ENCODE measurements at regions not wholly inside any gene's neighbourhood (a gene's known extent, or its start where the extent isn't known, plus 50 kb on each side); places are given as distances from the start of the nearest gene placed in this dataset.
"Not testable (repeated sequence)": the region's sequence is repeated elsewhere in the genome, so short reads cannot be mapped to it uniquely, and the experiment has no call there.

DNA sequence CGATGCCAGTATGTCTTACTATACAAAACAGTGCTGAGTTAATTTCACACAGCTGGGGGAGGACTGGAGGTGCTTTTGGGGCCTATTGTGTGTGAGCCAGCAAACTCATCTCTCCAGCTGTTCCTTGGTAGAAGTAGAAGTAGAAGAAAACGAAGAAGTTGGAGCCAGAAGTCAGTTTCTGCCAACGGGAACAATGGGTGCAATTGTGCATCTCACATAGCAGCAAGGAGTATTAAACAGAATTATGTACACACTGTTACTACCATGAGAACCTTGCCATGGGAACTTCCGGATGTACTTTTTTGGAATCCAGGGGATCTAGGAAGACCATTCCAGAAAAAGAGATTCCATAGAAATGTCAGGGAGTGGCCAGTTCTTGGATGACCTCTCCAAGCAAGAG, 88.6 kb downstream of the VCPKMT start:
- TF ChIP-seq, protein P1, sequence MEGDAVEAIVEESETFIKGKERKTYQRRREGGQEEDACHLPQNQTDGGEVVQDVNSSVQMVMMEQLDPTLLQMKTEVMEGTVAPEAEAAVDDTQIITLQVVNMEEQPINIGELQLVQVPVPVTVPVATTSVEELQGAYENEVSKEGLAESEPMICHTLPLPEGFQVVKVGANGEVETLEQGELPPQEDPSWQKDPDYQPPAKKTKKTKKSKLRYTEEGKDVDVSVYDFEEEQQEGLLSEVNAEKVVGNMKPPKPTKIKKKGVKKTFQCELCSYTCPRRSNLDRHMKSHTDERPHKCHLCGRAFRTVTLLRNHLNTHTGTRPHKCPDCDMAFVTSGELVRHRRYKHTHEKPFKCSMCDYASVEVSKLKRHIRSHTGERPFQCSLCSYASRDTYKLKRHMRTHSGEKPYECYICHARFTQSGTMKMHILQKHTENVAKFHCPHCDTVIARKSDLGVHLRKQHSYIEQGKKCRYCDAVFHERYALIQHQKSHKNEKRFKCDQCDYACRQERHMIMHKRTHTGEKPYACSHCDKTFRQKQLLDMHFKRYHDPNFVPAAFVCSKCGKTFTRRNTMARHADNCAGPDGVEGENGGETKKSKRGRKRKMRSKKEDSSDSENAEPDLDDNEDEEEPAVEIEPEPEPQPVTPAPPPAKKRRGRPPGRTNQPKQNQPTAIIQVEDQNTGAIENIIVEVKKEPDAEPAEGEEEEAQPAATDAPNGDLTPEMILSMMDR (IDR thresholded peaks at IDR 0.05; ENCODE audit: insufficient read depth, low read depth, low read length): no peak
- TF ChIP-seq EZH2 (IDR thresholded peaks at IDR 0.05; ENCODE audit: insufficient read depth, low read length): no peak
- FAIRE-seq: no peak
- H3K4me3 Mint-ChIP-seq (ENCODE audit: unreplicated experiment): no peak overlapping the region
- H3K4me3 ChIP-seq (ENCODE audit: insufficient read depth, low read depth, low read length): no peak overlapping the region
- peaks cover 14% of the 10 kb centered on the region for H3K4me1 ChIP-seq (ENCODE audit: insufficient read depth, low read length)
- no peak overlapping the region for H3K9ac ChIP-seq (ENCODE audit: low read length)
- peaks cover 11% of the 10 kb centered on the region for H3K9me3 Mint-ChIP-seq (ENCODE audit: unreplicated experiment)
- DNase-seq (ENCODE audit: low read depth): no peak
- peaks cover 2% of the 10 kb centered on the region for H3K36me3 Mint-ChIP-seq (ENCODE audit: low read depth, unreplicated experiment)
- no peak overlapping the region for H3K27ac Mint-ChIP-seq (ENCODE audit: unreplicated experiment)
- H3K27me3 Mint-ChIP-seq (ENCODE audit: low read depth, unreplicated experiment): peaks cover 4% of the 10 kb centered on the region
- H3K36me3 ChIP-seq (ENCODE audit: insufficient read depth, low read length): no peaks in the 10 kb centered on the region
- no peak overlapping the region for H3K4me2 ChIP-seq (ENCODE audit: low read length)
- no peaks in the 10 kb centered on the region for H4K20me1 ChIP-seq (ENCODE audit: insufficient read depth, low read length)
- H3K27me3 ChIP-seq (ENCODE audit: insufficient read depth, low read length): no peaks in the 10 kb centered on the region
- peaks cover 7% of the 10 kb centered on the region for H3K4me1 Mint-ChIP-seq (ENCODE audit: low read depth, unreplicated experiment)
- H2AFZ ChIP-seq (ENCODE audit: low read depth, low read length): no peak overlapping the region
- peaks cover 5% of the 10 kb centered on the region for H3K9me3 ChIP-seq (ENCODE audit: insufficient read depth, low read depth, low read length)
- no peak overlapping the region for H3K27ac ChIP-seq (ENCODE audit: low read depth, low read length)
- no peaks in the 10 kb centered on the region for H3K79me2 ChIP-seq (ENCODE audit: insufficient read depth, low read length)

DNA sequence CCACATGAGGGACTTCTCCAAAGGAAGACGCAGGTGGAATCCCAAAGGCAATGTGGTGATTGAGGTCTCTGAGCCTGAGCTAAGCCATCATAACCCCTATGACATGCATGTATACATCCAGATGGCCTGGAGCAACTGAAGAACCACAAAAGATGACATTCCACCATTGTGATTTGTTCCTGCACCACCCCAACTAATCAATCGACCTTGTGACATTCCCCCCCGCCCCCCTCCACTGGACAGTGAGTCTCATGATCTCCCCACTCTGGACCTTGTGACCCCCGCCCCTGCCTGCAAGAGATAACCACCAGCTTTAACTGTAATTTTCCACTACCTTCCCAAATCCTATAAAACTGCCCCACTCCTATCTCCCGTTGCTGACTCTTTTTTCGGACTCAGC, 87.9 kb downstream of the VCPKMT start:
- TF ChIP-seq, protein P1 (IDR thresholded peaks at IDR 0.05; ENCODE audit: insufficient read depth, low read depth, low read length): no peak
- no peak for TF ChIP-seq EZH2 (IDR thresholded peaks at IDR 0.05; ENCODE audit: insufficient read depth, low read length)
- Mint-ChIP-seq H3K4me3 (ENCODE audit: unreplicated experiment) (no peak overlapping the region), H3K4me1 (ENCODE audit: low read depth, unreplicated experiment) (peaks cover 7% of the 10 kb centered on the region), H3K27ac (ENCODE audit: unreplicated experiment) (no peak overlapping the region), H3K27me3 (ENCODE audit: low read depth, unreplicated experiment) (peaks cover 5% of the 10 kb centered on the region), H3K9me3 (ENCODE audit: unreplicated experiment) (peaks cover 11% of the 10 kb centered on the region), H3K36me3 (ENCODE audit: low read depth, unreplicated experiment) (peaks cover 2% of the 10 kb centered on the region)
- Histone ChIP-seq H3K4me2 (ENCODE audit: low read length) (no peak overlapping the region), H3K27ac (ENCODE audit: low read depth, low read length) (no peak overlapping the region), H3K36me3 (ENCODE audit: insufficient read depth, low read length) (no peaks in the 10 kb centered on the region), H4K20me1 (ENCODE audit: insufficient read depth, low read length) (no peaks in the 10 kb centered on the region), H3K27me3 (ENCODE audit: insufficient read depth, low read length) (no peaks in the 10 kb centered on the region), H3K4me3 (ENCODE audit: insufficient read depth, low read depth, low read length) (no peak overlapping the region), H3K9ac (ENCODE audit: low read length) (no peak overlapping the region), H2AFZ (ENCODE audit: low read depth, low read length) (no peak overlapping the region), H3K79me2 (ENCODE audit: insufficient read depth, low read length) (no peaks in the 10 kb centered on the region), H3K9me3 (ENCODE audit: insufficient read depth, low read depth, low read length) (peaks cover 5% of the 10 kb centered on the region), H3K4me1 (ENCODE audit: insufficient read depth, low read length) (peaks cover 12% of the 10 kb centered on the region)
- no peak for FAIRE-seq
- DNase-seq (ENCODE audit: low read depth): no peak

DNA sequence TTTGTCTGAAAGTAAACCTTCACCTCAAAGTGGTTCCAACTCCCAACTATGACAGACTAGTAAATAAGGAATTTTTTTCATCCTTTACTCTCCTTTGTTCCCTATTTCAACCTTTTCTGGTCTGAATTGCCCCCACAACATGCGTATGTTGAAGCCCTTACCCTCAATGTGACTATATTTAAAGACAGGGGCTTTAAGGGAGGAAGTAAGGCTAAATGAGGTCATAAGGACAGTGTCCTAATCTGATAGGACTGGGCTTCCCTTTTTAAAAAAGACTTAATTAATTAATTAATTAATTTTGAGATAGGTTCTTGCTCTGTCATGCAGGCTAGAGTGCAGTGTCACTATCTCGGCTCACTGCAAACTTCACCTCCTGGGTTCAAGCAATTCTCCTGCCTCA, 86.3 kb downstream of the VCPKMT start:
- H3K4me1 ChIP-seq (ENCODE audit: insufficient read depth, low read length): no peaks in the 10 kb centered on the region
- no peak overlapping the region for H3K4me3 ChIP-seq (ENCODE audit: insufficient read depth, low read depth, low read length)
- H3K9me3 Mint-ChIP-seq (ENCODE audit: unreplicated experiment): peaks cover 13% of the 10 kb centered on the region
- peaks cover 2% of the 10 kb centered on the region for H3K36me3 Mint-ChIP-seq (ENCODE audit: low read depth, unreplicated experiment)
- no peak for TF ChIP-seq EZH2 (IDR thresholded peaks at IDR 0.05; ENCODE audit: insufficient read depth, low read length)
- TF ChIP-seq, protein P1 (IDR thresholded peaks at IDR 0.05; ENCODE audit: insufficient read depth, low read depth, low read length): no peak
- H3K27me3 Mint-ChIP-seq (ENCODE audit: low read depth, unreplicated experiment): peaks cover 9% of the 10 kb centered on the region
- no peak overlapping the region for H3K4me3 Mint-ChIP-seq (ENCODE audit: unreplicated experiment)
- no peaks in the 10 kb centered on the region for H4K20me1 ChIP-seq (ENCODE audit: insufficient read depth, low read length)
- FAIRE-seq (no peak), DNase-seq (ENCODE audit: low read depth) (no peak)
- no peaks in the 10 kb centered on the region for H3K36me3 ChIP-seq (ENCODE audit: insufficient read depth, low read length)
- H2AFZ ChIP-seq (ENCODE audit: low read depth, low read length): no peak overlapping the region
- no peak overlapping the region for H3K9ac ChIP-seq (ENCODE audit: low read length)
- H3K9me3 ChIP-seq (ENCODE audit: insufficient read depth, low read depth, low read length): peaks cover 5% of the 10 kb centered on the region
- H3K27ac ChIP-seq (ENCODE audit: low read depth, low read length): no peak overlapping the region
- peaks cover 7% of the 10 kb centered on the region for H3K4me1 Mint-ChIP-seq (ENCODE audit: low read depth, unreplicated experiment)
- H3K27ac Mint-ChIP-seq (ENCODE audit: unreplicated experiment): no peak overlapping the region
- H3K27me3 ChIP-seq (ENCODE audit: insufficient read depth, low read length): no peaks in the 10 kb centered on the region
- H3K79me2 ChIP-seq (ENCODE audit: insufficient read depth, low read length): no peaks in the 10 kb centered on the region
- H3K4me2 ChIP-seq (ENCODE audit: low read length): no peak overlapping the region

DNA sequence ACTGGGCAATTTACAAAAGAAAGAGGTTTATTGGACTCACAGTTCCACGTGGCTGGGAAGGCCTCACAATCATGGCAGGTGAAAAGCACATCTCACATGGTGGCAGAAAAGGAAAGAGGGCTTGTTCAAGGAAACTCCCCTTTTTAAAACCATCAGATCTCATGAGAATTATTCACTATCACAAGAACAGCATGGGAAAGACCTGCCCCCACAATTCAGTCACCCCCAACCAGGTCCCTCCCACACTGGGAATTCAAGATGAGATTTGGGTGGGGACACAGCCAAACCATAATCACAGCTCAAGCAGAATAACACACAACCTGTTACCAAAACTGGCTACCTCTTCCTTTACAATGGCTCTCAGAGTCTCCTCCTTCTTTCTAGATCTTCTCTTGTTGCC, 85.5 kb downstream of the VCPKMT start:
- H3K4me2 ChIP-seq (ENCODE audit: low read length); FAIRE-seq; H3K9me3 ChIP-seq (ENCODE audit: insufficient read depth, low read depth, low read length); H3K9me3 Mint-ChIP-seq (ENCODE audit: unreplicated experiment); H3K4me1 Mint-ChIP-seq (ENCODE audit: low read depth, unreplicated experiment); H3K36me3 ChIP-seq (ENCODE audit: insufficient read depth, low read length); H3K4me1 ChIP-seq (ENCODE audit: insufficient read depth, low read length); H3K9ac ChIP-seq (ENCODE audit: low read length); H3K36me3 Mint-ChIP-seq (ENCODE audit: low read depth, unreplicated experiment); H3K4me3 ChIP-seq (ENCODE audit: insufficient read depth, low read depth, low read length); H4K20me1 ChIP-seq (ENCODE audit: insufficient read depth, low read length); H2AFZ ChIP-seq (ENCODE audit: low read depth, low read length); H3K27ac ChIP-seq (ENCODE audit: low read depth, low read length); DNase-seq (ENCODE audit: low read depth); H3K27me3 Mint-ChIP-seq (ENCODE audit: low read depth, unreplicated experiment); H3K79me2 ChIP-seq (ENCODE audit: insufficient read depth, low read length); H3K27me3 ChIP-seq (ENCODE audit: insufficient read depth, low read length): not testable (repeated sequence)
- Mint-ChIP-seq H3K27ac (ENCODE audit: unreplicated experiment) (peak overlapping the region; percentile 9), H3K4me3 (ENCODE audit: unreplicated experiment) (peak overlapping the region; percentile 41)

Measured in astrocyte (in vitro differentiated cells and primary cell).